ENCODE measurements at regions not wholly inside any gene's neighbourhood (a gene's known extent, or its start where the extent isn't known, plus 50 kb on each side); places are given as distances from the start of the nearest gene placed in this dataset.

- H3K79me2 ChIP-seq (ENCODE audit: low read depth) = no peaks in the 10 kb centered on the region
- H3K27ac Mint-ChIP-seq = no peak overlapping the region
- no peak overlapping the region for H3K4me2 ChIP-seq
- H3K4me3 Mint-ChIP-seq = no peak overlapping the region
- H3F3A ChIP-seq (ENCODE audit: low read depth) = no peaks in the 10 kb centered on the region
- no peak overlapping the region for H3K27ac ChIP-seq
- H3K27me3 ChIP-seq = no peaks in the 10 kb centered on the region
- no peaks in the 10 kb centered on the region for H3K9me3 ChIP-seq (ENCODE audit: low read depth)
- no peak overlapping the region for H2AFZ ChIP-seq (replicated peaks)
- TF ChIP-seq EZH2phosphoT487 (IDR thresholded peaks at IDR 0.05) (no peak), CTCF (IDR thresholded peaks at IDR 0.05) (no peak), EZH2 (IDR thresholded peaks at IDR 0.05) (no peak)
- peaks cover 4% of the 10 kb centered on the region for H3K27me3 Mint-ChIP-seq (ENCODE audit: insufficient read depth, low read depth)
- no peak overlapping the region for H3K9ac ChIP-seq
- H4K20me1 ChIP-seq (ENCODE audit: low read depth) = no peaks in the 10 kb centered on the region
- peaks cover 4% of the 10 kb centered on the region for H3K9me3 Mint-ChIP-seq
- H3K36me3 Mint-ChIP-seq = peaks cover 2% of the 10 kb centered on the region
- no peak for DNase-seq (ENCODE audit: low spot score)
- H3K36me3 ChIP-seq = no peaks in the 10 kb centered on the region
- no peak overlapping the region for H3K4me3 ChIP-seq
- no peaks in the 10 kb centered on the region for H3K4me1 Mint-ChIP-seq
- H3K4me1 ChIP-seq = no peaks in the 10 kb centered on the region
Observed at GRCh38 chr7:135855846-135856245, 107.2 kb upstream of the FAM180A start.

- Mint-ChIP-seq H3K36me3 (no peaks in the 10 kb centered on the region), H3K4me1 (no peaks in the 10 kb centered on the region)
Observed at GRCh38 chr7:135853499-135853898, 104.9 kb upstream of the FAM180A start.

GRCh38 chr7:135853008-135853407 lies 104.4 kb upstream of the FAM180A start:
- H3K27me3 ChIP-seq = no peaks in the 10 kb centered on the region
- H3K4me3 Mint-ChIP-seq = no peak overlapping the region
- H3K9me3 Mint-ChIP-seq = peaks cover 2% of the 10 kb centered on the region
- H3K9me3 ChIP-seq (ENCODE audit: low read depth) = no peaks in the 10 kb centered on the region
- no peaks in the 10 kb centered on the region for H3K36me3 ChIP-seq
- DNase-seq (ENCODE audit: low spot score) = no peak
- H3K27ac ChIP-seq = no peak overlapping the region
- no peak for TF ChIP-seq EZH2 (IDR thresholded peaks at IDR 0.05)
- no peak for TF ChIP-seq CTCF (IDR thresholded peaks at IDR 0.05)
- no peak for TF ChIP-seq EZH2phosphoT487 (IDR thresholded peaks at IDR 0.05)
- H3K4me2 ChIP-seq = no peak overlapping the region
- no peak overlapping the region for H3K4me3 ChIP-seq
- H2AFZ ChIP-seq (replicated peaks) = no peak overlapping the region
- no peak overlapping the region for H3K27ac Mint-ChIP-seq
- H3K36me3 Mint-ChIP-seq = no peaks in the 10 kb centered on the region
- no peaks in the 10 kb centered on the region for H3F3A ChIP-seq (ENCODE audit: low read depth)
- no peaks in the 10 kb centered on the region for H3K4me1 Mint-ChIP-seq
- no peak overlapping the region for H3K9ac ChIP-seq
- no peaks in the 10 kb centered on the region for H3K79me2 ChIP-seq (ENCODE audit: low read depth)
- H4K20me1 ChIP-seq (ENCODE audit: low read depth) = no peaks in the 10 kb centered on the region
- peaks cover 2% of the 10 kb centered on the region for H3K27me3 Mint-ChIP-seq (ENCODE audit: insufficient read depth, low read depth)
- H3K4me1 ChIP-seq = no peaks in the 10 kb centered on the region

More at GRCh38 chr7:135853499-135853898, 104.9 kb upstream of the FAM180A start:
- Histone ChIP-seq H3K27ac (no peak overlapping the region), H3K79me2 (ENCODE audit: low read depth) (no peaks in the 10 kb centered on the region), H3K27me3 (no peaks in the 10 kb centered on the region), H4K20me1 (ENCODE audit: low read depth) (no peaks in the 10 kb centered on the region), H2AFZ (replicated peaks) (no peak overlapping the region), H3K9ac (no peak overlapping the region), H3K36me3 (no peaks in the 10 kb centered on the region), H3K4me1 (no peaks in the 10 kb centered on the region), H3F3A (ENCODE audit: low read depth) (no peaks in the 10 kb centered on the region), H3K4me2 (no peak overlapping the region), H3K9me3 (ENCODE audit: low read depth) (no peaks in the 10 kb centered on the region), H3K4me3 (no peak overlapping the region)
- peaks cover 2% of the 10 kb centered on the region for H3K9me3 Mint-ChIP-seq
- H3K27ac Mint-ChIP-seq = no peak overlapping the region
- no peak overlapping the region for H3K4me3 Mint-ChIP-seq
- no peak for DNase-seq (ENCODE audit: low spot score)
- no peak for TF ChIP-seq EZH2 (IDR thresholded peaks at IDR 0.05)
- TF ChIP-seq CTCF (IDR thresholded peaks at IDR 0.05) = no peak
- TF ChIP-seq EZH2phosphoT487 (IDR thresholded peaks at IDR 0.05) = no peak
- H3K27me3 Mint-ChIP-seq (ENCODE audit: insufficient read depth, low read depth) = peaks cover 2% of the 10 kb centered on the region
